HEK293 (cell line): ENCODE measurements at regions not wholly inside any gene's neighbourhood (a gene's known extent, or its start where the extent isn't known, plus 50 kb on each side); places are given as distances from the start of the nearest gene placed in this dataset.
A peak's percentile ranks its signal among the peaks of the same experiment; 100 is the strongest.
"Not testable (repeated sequence)": the region's sequence is repeated elsewhere in the genome, so short reads cannot be mapped to it uniquely, and the experiment has no call there.

Experiments used
- CTCF ChIA-PET: fragments of 350-600 bp; formaldehyde crosslinking; extraction: SDS; loops from one replicate; lab custom pipeline; 2021; ENCODE audit warnings: antibody characterized with exemption; lab: Yijun Ruan, JAX
- POLR2A ChIA-PET: fragments of 300-600 bp; formaldehyde crosslinking; extraction: SDS; loops from one replicate; lab custom pipeline; 2020; ENCODE audit warnings: antibody characterized with exemption, inconsistent platforms; lab: Yijun Ruan, JAX
- H3K27ac ChIP-seq: fragments of 200-500 bp; sonication (Bioruptor generic); 2 replicates; pipeline ENCODE4 v1.5.1; 2014; ENCODE audit warnings: low read depth, low read length, control low read depth, inconsistent platforms; ENCODE audit errors: extremely low read depth
- H3K36me3 ChIP-seq, 2 experiments: fragments of 200-500 bp in 1 of 2; sonication (Bioruptor generic) in 1 of 2; 1 replicate in 1 of 2; 2 replicates in 1 of 2; pipeline ENCODE4 v1.5.1; 2014 to 2017; ENCODE audit warnings: inconsistent platforms in 2 of 2, low read length in 2 of 2; ENCODE audit not compliant: control insufficient read depth in 2 of 2, insufficient read depth in 1 of 2
- H3K4me1 ChIP-seq: fragments of 200-500 bp; sonication (Bioruptor generic); 2 replicates; pipeline ENCODE4 v1.5.1; 2014; ENCODE audit warnings: mild to moderate bottlenecking, low read length, inconsistent platforms; ENCODE audit not compliant: control insufficient read depth, insufficient read depth
- H3K4me3 ChIP-seq: 2 replicates; pipeline ENCODE4 v1.5.1; 2011; ENCODE audit warnings: low read depth, mild to moderate bottlenecking, control low read depth, low read length, moderate library complexity
- H3K9me3 ChIP-seq: fragments of 200-500 bp; sonication (Bioruptor generic); 2 replicates; pipeline ENCODE4 v1.5.1; 2014; ENCODE audit warnings: low read depth, low read length, inconsistent platforms; ENCODE audit not compliant: control insufficient read depth, insufficient read depth
- EGR2 ChIP-seq: fragments of 450-650 bp; formaldehyde crosslinking; IDR thresholded peaks from 2 replicates; pipeline ENCODE4 v1.5.1; 2016; ENCODE audit warnings: low read depth, missing biosample characterization, missing genetic modification characterization
- IKZF3 ChIP-seq: fragments of 450-650 bp; IDR thresholded peaks from 2 replicates; pipeline ENCODE4 v1.5.0; 2018; ENCODE audit warnings: missing biosample characterization, mild to moderate bottlenecking, missing genetic modification characterization, moderate library complexity
- KLF9 ChIP-seq: fragments of 450-650 bp; formaldehyde crosslinking; IDR thresholded peaks from 2 replicates; pipeline ENCODE4 v1.5.1; 2016; ENCODE audit warnings: missing biosample characterization, missing genetic modification characterization, low read depth
- OVOL3 ChIP-seq: fragments of 450-650 bp; formaldehyde crosslinking; IDR thresholded peaks from 2 replicates; pipeline ENCODE4 v1.5.1; 2016; ENCODE audit warnings: missing biosample characterization, missing genetic modification characterization
- ZNF146 ChIP-seq: fragments of 450-650 bp; formaldehyde crosslinking; IDR thresholded peaks from 2 replicates; pipeline ENCODE4 v1.5.1; 2016; ENCODE audit warnings: missing biosample characterization, missing genetic modification characterization
- ZNF24 ChIP-seq: fragments of 450-650 bp; formaldehyde crosslinking; IDR thresholded peaks from 2 replicates; pipeline ENCODE4 v1.5.1; 2016; ENCODE audit warnings: missing biosample characterization, missing genetic modification characterization
- ZNF302 ChIP-seq: fragments of 450-650 bp; formaldehyde crosslinking; IDR thresholded peaks from 2 replicates; pipeline ENCODE4 v1.5.1; 2016; ENCODE audit warnings: missing biosample characterization, missing genetic modification characterization, low read depth
- ZNF354C ChIP-seq: fragments of 450-650 bp; formaldehyde crosslinking; IDR thresholded peaks from 2 replicates; pipeline ENCODE4 v1.5.1; 2016; ENCODE audit warnings: missing biosample characterization, missing genetic modification characterization, low read depth, borderline replicate concordance
- ZNF423 ChIP-seq: fragments of 450-650 bp; formaldehyde crosslinking; IDR thresholded peaks from 2 replicates; pipeline ENCODE4 v1.5.1; 2016; ENCODE audit warnings: missing biosample characterization, missing genetic modification characterization
- ZNF521 ChIP-seq: fragments of 450-650 bp; formaldehyde crosslinking; IDR thresholded peaks from 2 replicates; pipeline ENCODE4 v1.5.1; 2017; ENCODE audit warnings: missing biosample characterization, mild to moderate bottlenecking, missing genetic modification characterization
- ZNF548 ChIP-seq: fragments of 450-650 bp; formaldehyde crosslinking; IDR thresholded peaks from 2 replicates; pipeline ENCODE4 v1.5.1; 2016; ENCODE audit warnings: missing biosample characterization, missing genetic modification characterization
- ZNF621 ChIP-seq: fragments of 450-650 bp; formaldehyde crosslinking; IDR thresholded peaks from 2 replicates; pipeline ENCODE4 v1.5.1; 2017; ENCODE audit warnings: missing biosample characterization, missing genetic modification characterization
- ZNF624 ChIP-seq: fragments of 450-650 bp; formaldehyde crosslinking; IDR thresholded peaks from 2 replicates; pipeline ENCODE4 v1.5.1; 2017; ENCODE audit warnings: missing biosample characterization, missing genetic modification characterization
- ZNF776 ChIP-seq: fragments of 450-650 bp; formaldehyde crosslinking; IDR thresholded peaks from 2 replicates; pipeline ENCODE4 v1.5.0; 2017; ENCODE audit warnings: missing biosample characterization, missing genetic modification characterization, borderline replicate concordance
- ZSCAN4 ChIP-seq: fragments of 450-650 bp; formaldehyde crosslinking; IDR thresholded peaks from 2 replicates; pipeline ENCODE4 v1.5.1; 2017; ENCODE audit warnings: missing biosample characterization, missing genetic modification characterization
- TF ChIP-seq, protein P1 (sequence below): fragments of 450-650 bp; formaldehyde crosslinking; IDR thresholded peaks from 2 replicates; pipeline ENCODE4 v1.5.1; 2017; ENCODE audit warnings: missing biosample characterization, mild to moderate bottlenecking, missing genetic modification characterization, moderate library complexity
- TF ChIP-seq, protein P2 (sequence below): fragments of 450-650 bp; formaldehyde crosslinking; IDR thresholded peaks from 2 replicates; pipeline ENCODE4 v1.5.1; 2016; ENCODE audit warnings: missing biosample characterization, missing genetic modification characterization
- TF ChIP-seq, protein P3 (sequence below): fragments of 450-650 bp; formaldehyde crosslinking; IDR thresholded peaks from 2 replicates; pipeline ENCODE4 v1.5.1; 2016; ENCODE audit warnings: missing biosample characterization, missing genetic modification characterization, low read depth
- TF ChIP-seq, protein P4 (sequence below): fragments of 450-650 bp; formaldehyde crosslinking; IDR thresholded peaks from 2 replicates; pipeline ENCODE4 v1.5.0; 2017; ENCODE audit warnings: missing biosample characterization, missing genetic modification characterization, borderline replicate concordance

GRCh38 chr19:7401694-7402093 is 53.0 kb downstream of the ARHGEF18 start:
- H3K9me3 ChIP-seq, result no peaks in the 10 kb centered on the region
- CTCF ChIA-PET, result interaction anchor here (0.6 kb wide), 1 partner anchor 48 kb away, joined by 3 read pairs; no protein-coding TSS in a partner anchor
- no peak overlapping the region for H3K27ac ChIP-seq
- peaks cover 0 to 5% of the 10 kb centered on the region in 2 experiments; a peak in 2 of 3 replicates for H3K36me3 ChIP-seq
- POLR2A ChIA-PET, result no interaction called here
- H3K4me1 ChIP-seq, result peaks cover 7% of the 10 kb centered on the region
- TF ChIP-seq ZNF423 (tag by site-specific recombination) (no peak), ZNF146 (tag by site-specific recombination) (peak; percentile 97)
- no peak overlapping the region for H3K4me3 ChIP-seq

GRCh38 chr19:7405482-7405881 is 56.7 kb downstream of the ARHGEF18 start:
- H3K9me3 ChIP-seq, H3K36me3 ChIP-seq, H3K4me3 ChIP-seq, POLR2A ChIA-PET, H3K4me1 ChIP-seq, H3K27ac ChIP-seq: not testable (repeated sequence)
- CTCF ChIA-PET, result interaction anchor here (1.5 kb wide), 1 partner anchor 9 kb away, joined by 4 read pairs; no protein-coding TSS in a partner anchor

DNA sequence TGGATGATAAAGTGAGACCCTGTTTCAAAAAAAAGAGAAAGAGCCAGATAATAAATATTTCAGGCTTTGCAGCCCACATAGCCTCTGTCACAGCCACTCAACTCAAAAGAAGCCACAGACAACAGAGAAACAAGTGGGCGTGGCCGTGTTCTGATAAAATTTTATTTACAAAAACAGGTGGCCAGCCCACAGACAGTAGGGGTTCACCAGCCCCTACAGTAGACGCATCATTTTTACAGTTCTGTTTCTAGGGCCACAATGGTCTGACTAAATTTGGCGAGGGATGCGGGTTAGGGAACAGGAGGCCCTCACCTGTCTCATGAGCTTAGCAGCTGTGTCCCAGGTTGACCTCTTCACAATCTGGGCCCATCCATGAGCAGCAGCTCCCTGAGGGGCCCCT is 59.5 kb downstream of the ARHGEF18 start:
- Histone ChIP-seq H3K27ac (no peak overlapping the region), H3K4me3 (no peak overlapping the region), H3K9me3 (no peaks in the 10 kb centered on the region), H3K36me3 (no peaks in the 10 kb centered on the region; a peak in 1 of 3 replicates), H3K4me1 (no peaks in the 10 kb centered on the region)
- ChIA-PET CTCF (interaction anchor here (0.6 kb wide), 1 partner anchor 273 kb away, joined by 6 read pairs; the partner anchor contains the start of gene TRAPPC5), POLR2A (no interaction called here)
- peak; percentile 54 for TF ChIP-seq EGR2
- no peak for TF ChIP-seq ZNF776 (tag by site-specific recombination)
- TF ChIP-seq ZNF621 (tag by site-specific recombination), result no peak

- POLR2A ChIA-PET, result interaction anchor here (0.6 kb wide), 1 partner anchor 26 kb away, joined by 3 read pairs; no protein-coding TSS in a partner anchor
- CTCF ChIA-PET, result no interaction called here
- H3K36me3 ChIP-seq, result no peaks in the 10 kb centered on the region; a peak in 1 of 3 replicates
- no peak overlapping the region for H3K27ac ChIP-seq
- H3K9me3 ChIP-seq, result no peaks in the 10 kb centered on the region
- TF ChIP-seq OVOL3 (tag by site-specific recombination) (no peak), ZNF24 (tag by site-specific recombination) (no peak), KLF9 (tag by site-specific recombination) (no peak), ZNF521 (tag by site-specific recombination) (no peak), ZSCAN4 (no peak), IKZF3 (tag by site-specific recombination) (no peak), ZNF354C (tag by site-specific recombination) (no peak), ZNF624 (tag by site-specific recombination) (no peak), ZNF302 (tag by site-specific recombination) (no peak), ZNF548 (tag by site-specific recombination) (no peak)
- TF ChIP-seq, protein P1, sequence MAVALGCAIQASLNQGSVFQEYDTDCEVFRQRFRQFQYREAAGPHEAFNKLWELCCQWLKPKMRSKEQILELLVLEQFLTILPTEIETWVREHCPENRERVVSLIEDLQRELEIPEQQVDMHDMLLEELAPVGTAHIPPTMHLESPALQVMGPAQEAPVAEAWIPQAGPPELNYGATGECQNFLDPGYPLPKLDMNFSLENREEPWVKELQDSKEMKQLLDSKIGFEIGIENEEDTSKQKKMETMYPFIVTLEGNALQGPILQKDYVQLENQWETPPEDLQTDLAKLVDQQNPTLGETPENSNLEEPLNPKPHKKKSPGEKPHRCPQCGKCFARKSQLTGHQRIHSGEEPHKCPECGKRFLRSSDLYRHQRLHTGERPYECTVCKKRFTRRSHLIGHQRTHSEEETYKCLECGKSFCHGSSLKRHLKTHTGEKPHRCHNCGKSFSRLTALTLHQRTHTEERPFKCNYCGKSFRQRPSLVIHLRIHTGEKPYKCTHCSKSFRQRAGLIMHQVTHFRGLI, result no peak
- TF ChIP-seq, protein P2, sequence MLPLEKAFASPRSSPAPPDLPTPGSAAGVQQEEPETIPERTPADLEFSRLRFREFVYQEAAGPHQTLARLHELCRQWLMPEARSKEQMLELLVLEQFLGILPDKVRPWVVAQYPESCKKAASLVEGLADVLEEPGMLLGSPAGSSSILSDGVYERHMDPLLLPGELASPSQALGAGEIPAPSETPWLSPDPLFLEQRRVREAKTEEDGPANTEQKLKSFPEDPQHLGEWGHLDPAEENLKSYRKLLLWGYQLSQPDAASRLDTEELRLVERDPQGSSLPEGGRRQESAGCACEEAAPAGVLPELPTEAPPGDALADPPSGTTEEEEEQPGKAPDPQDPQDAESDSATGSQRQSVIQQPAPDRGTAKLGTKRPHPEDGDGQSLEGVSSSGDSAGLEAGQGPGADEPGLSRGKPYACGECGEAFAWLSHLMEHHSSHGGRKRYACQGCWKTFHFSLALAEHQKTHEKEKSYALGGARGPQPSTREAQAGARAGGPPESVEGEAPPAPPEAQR (tag by site-specific recombination), result no peak
- TF ChIP-seq, protein P3, sequence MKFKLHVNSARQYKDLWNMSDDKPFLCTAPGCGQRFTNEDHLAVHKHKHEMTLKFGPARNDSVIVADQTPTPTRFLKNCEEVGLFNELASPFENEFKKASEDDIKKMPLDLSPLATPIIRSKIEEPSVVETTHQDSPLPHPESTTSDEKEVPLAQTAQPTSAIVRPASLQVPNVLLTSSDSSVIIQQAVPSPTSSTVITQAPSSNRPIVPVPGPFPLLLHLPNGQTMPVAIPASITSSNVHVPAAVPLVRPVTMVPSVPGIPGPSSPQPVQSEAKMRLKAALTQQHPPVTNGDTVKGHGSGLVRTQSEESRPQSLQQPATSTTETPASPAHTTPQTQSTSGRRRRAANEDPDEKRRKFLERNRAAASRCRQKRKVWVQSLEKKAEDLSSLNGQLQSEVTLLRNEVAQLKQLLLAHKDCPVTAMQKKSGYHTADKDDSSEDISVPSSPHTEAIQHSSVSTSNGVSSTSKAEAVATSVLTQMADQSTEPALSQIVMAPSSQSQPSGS (tag by site-specific recombination), result no peak
- TF ChIP-seq, protein P4, sequence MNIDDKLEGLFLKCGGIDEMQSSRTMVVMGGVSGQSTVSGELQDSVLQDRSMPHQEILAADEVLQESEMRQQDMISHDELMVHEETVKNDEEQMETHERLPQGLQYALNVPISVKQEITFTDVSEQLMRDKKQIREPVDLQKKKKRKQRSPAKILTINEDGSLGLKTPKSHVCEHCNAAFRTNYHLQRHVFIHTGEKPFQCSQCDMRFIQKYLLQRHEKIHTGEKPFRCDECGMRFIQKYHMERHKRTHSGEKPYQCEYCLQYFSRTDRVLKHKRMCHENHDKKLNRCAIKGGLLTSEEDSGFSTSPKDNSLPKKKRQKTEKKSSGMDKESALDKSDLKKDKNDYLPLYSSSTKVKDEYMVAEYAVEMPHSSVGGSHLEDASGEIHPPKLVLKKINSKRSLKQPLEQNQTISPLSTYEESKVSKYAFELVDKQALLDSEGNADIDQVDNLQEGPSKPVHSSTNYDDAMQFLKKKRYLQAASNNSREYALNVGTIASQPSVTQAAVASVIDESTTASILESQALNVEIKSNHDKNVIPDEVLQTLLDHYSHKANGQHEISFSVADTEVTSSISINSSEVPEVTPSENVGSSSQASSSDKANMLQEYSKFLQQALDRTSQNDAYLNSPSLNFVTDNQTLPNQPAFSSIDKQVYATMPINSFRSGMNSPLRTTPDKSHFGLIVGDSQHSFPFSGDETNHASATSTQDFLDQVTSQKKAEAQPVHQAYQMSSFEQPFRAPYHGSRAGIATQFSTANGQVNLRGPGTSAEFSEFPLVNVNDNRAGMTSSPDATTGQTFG, result no peak
- H3K4me3 ChIP-seq, result no peak overlapping the region
- peaks cover 6% of the 10 kb centered on the region for H3K4me1 ChIP-seq
Measured at GRCh38 chr19:7410946-7411345, 62.2 kb downstream of the ARHGEF18 start.
